GM19438 (cell line): ENCODE measurements at regions not wholly inside any gene's neighbourhood (a gene's known extent, or its start where the extent isn't known, plus 50 kb on each side); places are given as distances from the start of the nearest gene placed in this dataset.
"Not testable (repeated sequence)": the region's sequence is repeated elsewhere in the genome, so short reads cannot be mapped to it uniquely, and the experiment has no call there.

Experiments used
- ATAC-seq: cut with Tn5 transposase; IDR thresholded peaks from one replicate; pipeline ENCODE4 v1.9.1; 2021; ENCODE audit warnings: low read depth; ENCODE audit not compliant: unreplicated experiment

DNA sequence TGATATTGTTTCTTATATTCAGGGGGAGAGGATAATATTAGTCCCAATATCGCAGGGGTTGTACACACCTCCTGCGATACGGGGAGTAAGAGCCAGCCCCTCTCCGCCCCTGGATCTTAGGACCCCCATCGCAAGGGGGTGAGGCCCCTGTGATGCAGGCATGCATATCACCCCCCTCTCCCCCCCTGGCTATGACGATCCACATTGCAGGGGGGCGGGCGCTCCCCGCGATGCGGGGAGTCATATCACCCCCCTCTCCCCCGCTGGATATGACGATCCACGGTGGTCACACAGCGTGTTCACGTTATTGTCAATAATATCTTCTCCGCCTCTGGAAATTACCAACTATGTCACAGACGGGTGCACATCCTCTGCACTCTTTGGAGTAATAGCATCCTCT is 420.7 kb downstream of the DIRAS2 start:
- not testable (repeated sequence) for ATAC-seq

- not testable (repeated sequence) for ATAC-seq
Observed at GRCh38 chr9:90226839-90227338, 415.7 kb downstream of the DIRAS2 start.

- ATAC-seq: not testable (repeated sequence)
Observed at GRCh38 chr9:90233081-90233480, 409.5 kb downstream of the DIRAS2 start.

DNA sequence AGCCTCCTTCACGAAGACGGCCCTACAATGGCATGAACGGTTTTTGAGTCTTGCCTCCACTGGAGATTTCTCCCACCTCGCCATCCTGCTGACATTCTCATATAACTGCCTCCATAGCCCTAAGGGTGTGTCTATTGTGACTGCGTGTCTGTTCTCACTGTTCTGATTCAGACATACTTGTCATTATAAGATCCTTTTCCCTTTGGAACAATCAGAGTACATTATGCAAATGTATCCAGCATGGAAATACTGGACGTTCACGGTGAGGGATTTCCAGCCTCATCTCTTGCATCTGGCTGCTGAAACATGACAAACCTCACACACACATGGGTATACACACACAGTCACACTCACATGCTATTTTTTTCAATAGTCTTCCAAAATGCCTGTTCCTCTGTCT is 402.1 kb downstream of the DIRAS2 start:
- no peak for ATAC-seq

DNA sequence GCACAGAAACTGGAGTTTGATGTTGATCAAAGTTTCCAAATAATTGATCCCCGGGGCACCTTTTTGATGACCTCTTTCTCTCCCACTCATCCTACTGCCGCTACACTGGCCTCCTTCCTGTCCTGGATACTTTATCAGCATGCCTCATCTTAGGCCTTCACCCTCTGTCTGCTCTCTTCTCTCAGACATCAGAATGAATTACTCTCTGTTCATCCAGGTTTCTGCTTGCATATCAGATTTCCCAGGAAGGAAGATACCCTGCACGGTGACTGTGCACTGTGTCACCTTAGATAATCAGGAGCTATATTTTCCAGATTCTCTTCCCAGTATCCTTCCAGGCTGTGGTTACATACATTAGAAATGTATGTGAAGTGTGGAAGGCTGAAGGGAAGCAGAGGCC is 397.0 kb downstream of the DIRAS2 start:
- ATAC-seq: no peak

DNA sequence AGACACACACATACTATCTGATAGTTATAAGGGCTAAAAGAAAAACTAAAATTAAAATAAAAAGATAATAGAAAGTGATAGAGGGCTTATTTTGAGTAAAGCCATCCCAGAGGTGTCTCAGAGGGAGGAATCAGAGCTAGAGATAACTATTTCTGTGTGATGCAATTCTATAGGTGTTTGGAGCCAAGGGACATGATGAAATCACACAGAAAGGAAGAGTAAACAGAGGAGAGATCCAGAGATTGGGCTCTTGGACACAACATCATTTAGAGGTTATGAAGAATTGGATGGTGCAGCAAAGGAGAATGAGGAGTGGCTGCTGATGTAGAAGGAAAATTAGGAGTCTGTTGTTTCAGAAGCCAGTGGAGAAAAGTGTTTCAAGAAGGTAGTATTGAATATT is 393.5 kb downstream of the DIRAS2 start:
- no peak for ATAC-seq

DNA sequence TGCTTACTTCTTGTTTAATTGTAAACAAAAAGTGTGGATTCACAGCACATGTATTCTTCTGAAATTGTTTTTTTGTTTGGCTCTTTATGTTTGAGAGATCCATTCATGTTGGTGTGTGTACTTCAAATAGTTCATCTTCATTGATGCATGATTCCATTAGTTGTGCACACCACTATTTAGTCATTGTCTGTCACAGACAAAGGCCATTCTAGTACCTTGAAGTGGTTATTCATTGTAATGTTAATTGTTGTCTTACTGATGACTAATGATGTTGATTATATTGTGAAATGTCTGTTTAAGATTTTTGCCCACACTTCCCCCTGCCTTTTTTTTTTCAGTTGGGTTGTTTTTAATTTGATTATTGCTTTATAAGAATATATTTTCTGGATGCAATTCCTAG is 391.3 kb downstream of the DIRAS2 start:
- ATAC-seq: no peak

DNA sequence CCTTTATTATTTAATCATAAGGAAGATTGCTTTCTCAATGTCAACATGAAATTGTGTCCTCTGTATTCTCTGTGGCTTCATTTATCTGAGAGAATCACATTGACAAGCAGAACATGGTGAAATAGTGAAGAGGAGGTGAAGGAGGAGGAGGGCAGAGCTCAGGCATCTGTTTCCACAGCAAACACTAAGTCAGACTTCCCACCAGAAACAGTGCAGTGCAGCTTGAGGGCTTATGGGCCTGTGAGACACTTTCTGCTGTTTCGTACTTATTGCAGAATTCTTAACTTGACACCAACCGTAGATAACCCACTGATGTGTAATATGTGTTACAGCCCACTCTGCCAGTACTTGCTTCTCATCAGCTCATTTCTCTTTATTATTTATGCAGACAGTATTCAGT is 386.3 kb downstream of the DIRAS2 start:
- no peak for ATAC-seq

DNA sequence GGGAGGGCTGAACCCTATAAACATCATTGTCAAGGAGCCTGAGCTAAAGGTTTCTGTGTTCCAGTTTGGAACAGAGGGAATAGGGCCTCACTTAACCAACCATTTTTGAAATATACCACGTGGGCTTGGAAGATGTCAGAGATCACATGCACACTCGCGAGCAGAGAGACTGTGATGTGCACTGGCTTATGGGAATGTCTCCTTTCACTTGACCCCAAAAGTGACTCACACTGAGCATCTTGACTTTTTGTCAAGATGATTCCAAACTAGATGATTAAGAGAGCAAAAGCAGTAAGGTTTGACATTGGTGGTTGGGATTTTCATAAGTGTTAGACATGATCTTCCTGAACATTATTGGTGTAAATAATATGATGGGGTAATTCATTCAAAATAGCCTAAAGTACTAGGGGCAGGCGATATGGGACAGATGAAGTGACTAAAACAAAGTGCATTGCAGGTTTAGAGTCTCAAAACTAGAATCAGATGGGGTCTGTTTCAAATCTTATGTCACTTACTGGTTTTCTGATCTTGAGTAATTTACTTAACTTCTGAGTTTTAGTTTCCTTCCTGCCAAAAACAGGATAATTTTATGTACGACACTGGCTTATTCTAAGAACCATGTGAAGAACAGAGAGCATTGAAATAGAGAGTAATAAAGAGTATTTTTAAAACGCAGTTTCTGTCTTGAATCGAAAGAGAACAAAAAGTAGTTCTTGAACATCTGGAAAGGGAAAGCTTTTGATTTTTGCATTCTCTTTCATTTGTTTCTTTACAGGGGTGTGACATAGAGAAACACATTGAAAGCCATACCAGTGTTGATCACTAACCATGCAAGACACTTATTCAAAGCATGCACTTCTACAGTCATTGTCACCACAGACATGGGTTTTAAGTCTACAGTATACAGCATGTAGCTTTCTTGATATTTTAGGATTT is 383.0 kb downstream of the DIRAS2 start:
- no peak for ATAC-seq

GRCh38 chr9:90261698-90262097 is 380.9 kb downstream of the DIRAS2 start:
- no peak for ATAC-seq

- no peak for ATAC-seq
Observed at GRCh38 chr9:90268613-90269012, 374.0 kb downstream of the DIRAS2 start.

- ATAC-seq: no peak
Observed at GRCh38 chr9:90271707-90272106, 370.9 kb downstream of the DIRAS2 start.

- no peak for ATAC-seq
Observed at GRCh38 chr9:90274725-90275124, 367.9 kb downstream of the DIRAS2 start.

- no peak for ATAC-seq
Observed at GRCh38 chr9:90285946-90286345, 356.7 kb downstream of the DIRAS2 start.

GRCh38 chr9:90287567-90288274 is 354.9 kb downstream of the DIRAS2 start:
- peak; percentile 97 for ATAC-seq

- ATAC-seq: no peak
Observed at GRCh38 chr9:90288275-90288639, 354.4 kb downstream of the DIRAS2 start.

- no peak for ATAC-seq
Observed at GRCh38 chr9:90290716-90291485, 351.7 kb downstream of the DIRAS2 start.

DNA sequence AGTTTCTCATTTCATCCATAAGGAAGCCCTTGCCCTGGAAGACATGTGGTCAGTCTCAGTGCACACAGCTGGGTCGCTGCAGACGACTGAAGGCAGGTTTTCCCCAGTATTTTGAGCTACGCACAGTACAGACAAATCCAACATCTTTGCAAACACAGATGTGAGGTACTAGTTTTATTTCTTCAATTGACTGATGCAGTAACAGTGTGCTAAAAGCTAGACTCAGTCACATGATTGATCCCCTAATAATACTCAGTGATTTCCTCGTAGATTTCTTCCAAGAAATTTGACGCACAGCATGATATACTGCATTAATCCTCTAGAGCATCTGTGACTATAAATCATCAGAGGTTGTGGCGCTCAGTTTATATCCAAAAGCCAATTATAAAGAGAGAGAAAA is 346.1 kb downstream of the DIRAS2 start:
- ATAC-seq: no peak

GRCh38 chr9:90299968-90300367 is 342.7 kb downstream of the DIRAS2 start:
- no peak for ATAC-seq

DNA sequence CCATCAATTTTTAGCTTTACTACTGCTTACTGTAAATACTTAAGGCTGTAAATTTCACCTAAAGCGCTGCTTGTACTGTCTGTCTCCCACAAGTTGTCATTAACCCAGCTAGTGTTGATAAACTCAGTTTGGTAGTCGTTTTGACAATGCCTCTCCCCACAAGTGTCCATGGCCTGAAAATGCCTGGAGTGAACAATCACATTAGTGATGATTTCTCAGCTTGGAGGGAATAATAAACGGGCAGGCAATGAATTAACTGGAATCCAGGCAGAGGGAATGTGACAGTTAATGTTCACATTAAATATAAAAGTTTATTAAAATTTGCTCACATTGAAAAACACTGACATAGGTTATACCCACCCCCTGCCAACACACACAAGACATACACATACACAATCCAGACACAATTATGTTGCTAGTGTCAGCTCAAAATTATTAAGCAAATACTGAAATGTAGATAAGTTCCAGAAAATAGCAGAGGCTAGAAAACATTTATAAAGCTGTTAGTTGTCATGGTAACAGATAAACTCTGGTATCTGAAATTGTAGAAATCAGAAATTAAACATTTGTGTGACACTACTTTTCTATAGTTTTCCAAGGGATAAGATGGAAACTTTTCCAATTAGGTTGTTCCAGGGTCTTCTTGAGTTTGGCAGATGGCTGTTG is 341.9 kb downstream of the DIRAS2 start:
- no peak for ATAC-seq
